ENCODE measurements at regions not wholly inside any gene's neighbourhood (a gene's known extent, or its start where the extent isn't known, plus 50 kb on each side); places are given as distances from the start of the nearest gene placed in this dataset.

DNA sequence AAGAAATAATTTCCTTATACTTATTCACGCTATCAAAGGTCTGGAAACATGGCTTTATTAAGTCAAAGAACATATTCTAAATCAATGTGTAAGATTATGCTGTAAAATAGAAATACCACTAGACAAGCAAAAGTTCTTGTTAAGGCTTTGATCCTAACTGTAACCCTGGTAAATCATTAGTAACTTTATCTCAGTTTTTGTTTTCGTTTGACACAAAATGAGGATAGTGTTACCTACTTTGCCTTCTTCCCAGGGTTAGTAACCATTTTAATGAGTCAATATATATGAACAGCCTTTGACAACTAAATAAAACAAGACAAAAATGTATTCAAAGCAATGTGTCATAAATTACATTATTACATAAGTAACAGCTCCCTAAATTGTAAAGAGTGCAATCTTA lies 1336.3 kb downstream of the FAM181B start:
- POLR2A ChIA-PET (ENCODE audit: partially characterized antibody): no interaction called here
- TF ChIP-seq MAFK (IDR thresholded peaks at IDR 0.05; ENCODE audit: low read depth, low read length) (no peak), NANOG (IDR thresholded peaks at IDR 0.05; ENCODE audit: insufficient read depth, low read depth, low read length, poor library complexity, severe bottlenecking) (no peak), CBX8 (IDR thresholded peaks at IDR 0.05; ENCODE audit: borderline replicate concordance, low read depth, low read length) (no peak), RBBP5 (IDR thresholded peaks at IDR 0.05; ENCODE audit: borderline replicate concordance, low read depth, low read length) (no peak), SP4 (IDR thresholded peaks at IDR 0.05; ENCODE audit: low read length) (no peak), CEBPB (IDR thresholded peaks at IDR 0.05; ENCODE audit: low read depth, low read length) (no peak), FOSL1 (IDR thresholded peaks at IDR 0.05; ENCODE audit: insufficient read depth, low read depth, low read length) (no peak), JUND (IDR thresholded peaks at IDR 0.05; ENCODE audit: low read length) (no peak), PHF8 (conservative IDR thresholded peaks at IDR 0.05; ENCODE audit: low read depth, low read length) (no peak), EP300 (IDR thresholded peaks at IDR 0.05; ENCODE audit: borderline replicate concordance in 1 of 2, low read depth in 2 of 2, low read length in 2 of 2) (no peak), BACH1 (IDR thresholded peaks at IDR 0.05; ENCODE audit: low read length) (no peak)
- TF ChIP-seq, protein P1, sequence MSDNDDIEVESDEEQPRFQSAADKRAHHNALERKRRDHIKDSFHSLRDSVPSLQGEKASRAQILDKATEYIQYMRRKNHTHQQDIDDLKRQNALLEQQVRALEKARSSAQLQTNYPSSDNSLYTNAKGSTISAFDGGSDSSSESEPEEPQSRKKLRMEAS (IDR thresholded peaks at IDR 0.05): no peak
- TF ChIP-seq, protein P2, sequence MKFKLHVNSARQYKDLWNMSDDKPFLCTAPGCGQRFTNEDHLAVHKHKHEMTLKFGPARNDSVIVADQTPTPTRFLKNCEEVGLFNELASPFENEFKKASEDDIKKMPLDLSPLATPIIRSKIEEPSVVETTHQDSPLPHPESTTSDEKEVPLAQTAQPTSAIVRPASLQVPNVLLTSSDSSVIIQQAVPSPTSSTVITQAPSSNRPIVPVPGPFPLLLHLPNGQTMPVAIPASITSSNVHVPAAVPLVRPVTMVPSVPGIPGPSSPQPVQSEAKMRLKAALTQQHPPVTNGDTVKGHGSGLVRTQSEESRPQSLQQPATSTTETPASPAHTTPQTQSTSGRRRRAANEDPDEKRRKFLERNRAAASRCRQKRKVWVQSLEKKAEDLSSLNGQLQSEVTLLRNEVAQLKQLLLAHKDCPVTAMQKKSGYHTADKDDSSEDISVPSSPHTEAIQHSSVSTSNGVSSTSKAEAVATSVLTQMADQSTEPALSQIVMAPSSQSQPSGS (IDR thresholded peaks at IDR 0.05; ENCODE audit: low read length): no peak

More for the DNA sequence above, 1336.3 kb downstream of the FAM181B start:
- no peak overlapping the region for H3K9ac ChIP-seq (replicated peaks in 1 of 4; ENCODE audit: extremely low read depth in 1 of 4, low read depth in 3 of 4, low read length in 3 of 4)
- no peak overlapping the region for H2AK5ac ChIP-seq (ENCODE audit: low read depth, low read length)
- H3K14ac ChIP-seq (ENCODE audit: insufficient read length): no peak overlapping the region
- CTCF ChIA-PET (ENCODE audit: partially characterized antibody): no interaction called here
- no peak overlapping the region for H3K4ac ChIP-seq (replicated peaks; ENCODE audit: insufficient read length, low read depth, low read length)
- WGBS, 2 experiments (ENCODE audit: extremely low coverage in 1 of 2, insufficient coverage in 1 of 2, insufficient read length in 1 of 2, insufficient replicate concordance in 2 of 2, low coverage in 1 of 2, low lambda C conversion rate in 2 of 2, missing lambda C conversion rate in 1 of 2): 91% methylated on average over 2 of the region's 2 CpGs; no CpG with 5 or more reads in 1 of the 2 experiments
- H2BK15ac ChIP-seq (ENCODE audit: low read length): no peak overlapping the region
- no peak overlapping the region for H2BK5ac ChIP-seq (ENCODE audit: low read depth, low read length)
- H3K36me3 ChIP-seq (ENCODE audit: control insufficient read depth in 2 of 4, insufficient read depth in 4 of 4, low read length in 3 of 4): no peaks in the 10 kb centered on the region
- H3K56ac ChIP-seq (replicated peaks; ENCODE audit: insufficient read length, low read depth, low read length): no peak overlapping the region
- H3K27me3 ChIP-seq (replicated peaks in 1 of 4; ENCODE audit: control insufficient read depth in 3 of 4, extremely low read depth in 1 of 4, insufficient read depth in 3 of 4, low read length in 3 of 4): no peaks in the 10 kb centered on the region
- H3K27ac ChIP-seq (ENCODE audit: low read depth, low read length): no peak overlapping the region
- no peak overlapping the region for H2BK12ac ChIP-seq (ENCODE audit: low read depth, low read length)
- H3K4me3 ChIP-seq (ENCODE audit: extremely low read depth in 1 of 4, insufficient read depth in 2 of 4, low read depth in 3 of 4, low read length in 4 of 4): no peak overlapping the region
- H4K20me1 ChIP-seq (replicated peaks in 1 of 2; ENCODE audit: control insufficient read depth in 1 of 2, insufficient read depth in 2 of 2, low read length in 2 of 2): no peaks in the 10 kb centered on the region
- H2BK120ac ChIP-seq (replicated peaks; ENCODE audit: low read depth, low read length): no peak overlapping the region
- no peak overlapping the region for H3K4me2 ChIP-seq (ENCODE audit: insufficient read depth in 1 of 2, low read depth in 2 of 2, low read length in 2 of 2)
- FAIRE-seq (no peak), DNase-seq (ENCODE audit: low read depth in 1 of 2, low spot score in 2 of 2) (no peak)
- H2AFZ ChIP-seq (ENCODE audit: low read length): no peak overlapping the region
- H3K18ac ChIP-seq (ENCODE audit: extremely low read depth, low read length): no peak overlapping the region
- no peak overlapping the region for H3K23ac ChIP-seq (ENCODE audit: insufficient read length)
- H3K4me1 ChIP-seq (replicated peaks in 1 of 4; ENCODE audit: control insufficient read depth in 3 of 4, insufficient read depth in 4 of 4, low read length in 3 of 4): no peaks in the 10 kb centered on the region
- H3K79me1 ChIP-seq (ENCODE audit: low read depth, low read length): no peaks in the 10 kb centered on the region
- no peaks in the 10 kb centered on the region for H3K9me3 ChIP-seq (ENCODE audit: insufficient read depth in 2 of 2, low read depth in 1 of 2, low read length in 1 of 2)
- H2BK20ac ChIP-seq (ENCODE audit: low read length): no peak overlapping the region
- no peak overlapping the region for H4K91ac ChIP-seq (replicated peaks; ENCODE audit: insufficient read length, low read length)
- H4K5ac ChIP-seq (ENCODE audit: insufficient read length, low read depth, low read length): no peak overlapping the region
- no peak overlapping the region for H4K8ac ChIP-seq (ENCODE audit: extremely low read depth, insufficient read depth, low read length)
- H3K79me2 ChIP-seq (ENCODE audit: control insufficient read depth in 1 of 2, insufficient read depth in 2 of 2, low read length in 2 of 2): no peaks in the 10 kb centered on the region
- H3K23me2 ChIP-seq (ENCODE audit: low read depth, low read length): no peaks in the 10 kb centered on the region

All from H1 (cell line).